BJ (cell line): ENCODE measurements at regions not wholly inside any gene's neighbourhood (a gene's known extent, or its start where the extent isn't known, plus 50 kb on each side); places are given as distances from the start of the nearest gene placed in this dataset.

Experiments used
- CTCF ChIA-PET: fragments of 350-600 bp; formaldehyde crosslinking; extraction: SDS; loops from one replicate; lab custom pipeline; 2021; ENCODE audit warnings: antibody characterized with exemption, inconsistent platforms; lab: Yijun Ruan, JAX
- POLR2A ChIA-PET: fragments of 300-600 bp; sonication (Branson Sonifier 250); formaldehyde crosslinking; extraction: SDS; loops from one replicate; lab custom pipeline; 2021; ENCODE audit warnings: antibody characterized with exemption; lab: Charles Lee
- DNase-seq: peaks from one replicate; pipeline ENCODE4 v3.0.0-alpha.2; 2011; ENCODE audit warnings: low read depth
- H3K27me3 ChIP-seq: 2 replicates; pipeline ENCODE4 v1.6.0; 2011; ENCODE audit warnings: low read length; ENCODE audit not compliant: control insufficient read depth, insufficient read depth
- H3K36me3 ChIP-seq: 2 replicates; pipeline ENCODE4 v1.5.1; 2011; ENCODE audit warnings: low read length; ENCODE audit not compliant: control insufficient read depth, insufficient read depth
- H3K4me3 ChIP-seq: 2 replicates; pipeline ENCODE4 v1.5.1; 2011; ENCODE audit warnings: low read depth, mild to moderate bottlenecking, control low read depth, low read length
- TF ChIP-seq, protein P1 (sequence below): IDR thresholded peaks from 2 replicates; pipeline ENCODE4 v1.5.1; 2011; ENCODE audit warnings: low read depth, mild to moderate bottlenecking, control low read depth, inconsistent platforms, low read length, moderate library complexity; ENCODE audit not compliant: insufficient read depth

DNA sequence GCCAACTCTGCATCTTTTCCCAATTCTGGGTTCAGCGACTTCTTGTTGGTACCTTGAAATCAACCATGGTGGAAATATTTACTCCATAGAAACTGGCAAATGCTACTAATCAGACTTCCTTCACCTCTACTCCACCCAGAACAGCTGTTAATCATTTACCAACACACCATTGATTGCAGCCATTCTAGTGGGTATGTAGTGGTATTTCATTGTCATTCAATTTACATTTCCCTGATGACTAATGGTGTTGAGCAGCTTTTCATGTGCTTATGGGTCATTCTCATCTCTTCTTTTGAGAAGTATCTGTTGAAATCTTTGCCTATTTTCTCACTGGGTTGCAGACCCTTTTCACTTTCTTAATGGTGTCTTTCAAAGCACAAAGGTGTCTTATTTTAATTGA, 122.4 kb upstream of the MSX2 start:
- H3K36me3 ChIP-seq: no peaks in the 10 kb centered on the region
- POLR2A ChIA-PET: no interaction called here
- TF ChIP-seq, protein P1, sequence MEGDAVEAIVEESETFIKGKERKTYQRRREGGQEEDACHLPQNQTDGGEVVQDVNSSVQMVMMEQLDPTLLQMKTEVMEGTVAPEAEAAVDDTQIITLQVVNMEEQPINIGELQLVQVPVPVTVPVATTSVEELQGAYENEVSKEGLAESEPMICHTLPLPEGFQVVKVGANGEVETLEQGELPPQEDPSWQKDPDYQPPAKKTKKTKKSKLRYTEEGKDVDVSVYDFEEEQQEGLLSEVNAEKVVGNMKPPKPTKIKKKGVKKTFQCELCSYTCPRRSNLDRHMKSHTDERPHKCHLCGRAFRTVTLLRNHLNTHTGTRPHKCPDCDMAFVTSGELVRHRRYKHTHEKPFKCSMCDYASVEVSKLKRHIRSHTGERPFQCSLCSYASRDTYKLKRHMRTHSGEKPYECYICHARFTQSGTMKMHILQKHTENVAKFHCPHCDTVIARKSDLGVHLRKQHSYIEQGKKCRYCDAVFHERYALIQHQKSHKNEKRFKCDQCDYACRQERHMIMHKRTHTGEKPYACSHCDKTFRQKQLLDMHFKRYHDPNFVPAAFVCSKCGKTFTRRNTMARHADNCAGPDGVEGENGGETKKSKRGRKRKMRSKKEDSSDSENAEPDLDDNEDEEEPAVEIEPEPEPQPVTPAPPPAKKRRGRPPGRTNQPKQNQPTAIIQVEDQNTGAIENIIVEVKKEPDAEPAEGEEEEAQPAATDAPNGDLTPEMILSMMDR: no peak
- no peaks in the 10 kb centered on the region for H3K27me3 ChIP-seq
- H3K4me3 ChIP-seq: no peak overlapping the region
- CTCF ChIA-PET: no interaction called here
- no peak for DNase-seq

DNA sequence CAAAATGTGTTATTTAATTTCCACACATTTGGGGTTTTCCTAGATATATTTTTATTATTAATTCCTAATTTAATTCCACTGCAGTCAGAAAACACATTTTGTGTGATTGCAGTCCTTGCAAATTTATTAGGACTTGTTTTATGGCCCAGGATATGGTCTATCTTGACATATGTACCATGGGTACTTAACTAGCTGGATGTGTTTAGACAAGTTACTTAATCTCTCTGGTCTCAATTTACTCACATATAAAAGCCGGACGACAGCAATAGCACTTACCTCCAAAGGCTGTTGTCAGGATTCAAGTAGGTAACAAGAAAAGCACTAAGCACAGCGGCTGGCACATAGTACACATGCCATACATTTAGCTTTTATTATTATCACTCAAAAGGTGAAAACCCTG, 118.2 kb upstream of the MSX2 start:
- H3K4me3 ChIP-seq: no peak overlapping the region
- TF ChIP-seq, protein P1: no peak
- no peaks in the 10 kb centered on the region for H3K27me3 ChIP-seq
- POLR2A ChIA-PET: interaction anchor here (0.6 kb wide), 1 partner anchor 86 kb away, joined by 9 read pairs; no protein-coding TSS in a partner anchor
- DNase-seq: no peak
- H3K36me3 ChIP-seq: no peaks in the 10 kb centered on the region
- CTCF ChIA-PET: no interaction called here

DNA sequence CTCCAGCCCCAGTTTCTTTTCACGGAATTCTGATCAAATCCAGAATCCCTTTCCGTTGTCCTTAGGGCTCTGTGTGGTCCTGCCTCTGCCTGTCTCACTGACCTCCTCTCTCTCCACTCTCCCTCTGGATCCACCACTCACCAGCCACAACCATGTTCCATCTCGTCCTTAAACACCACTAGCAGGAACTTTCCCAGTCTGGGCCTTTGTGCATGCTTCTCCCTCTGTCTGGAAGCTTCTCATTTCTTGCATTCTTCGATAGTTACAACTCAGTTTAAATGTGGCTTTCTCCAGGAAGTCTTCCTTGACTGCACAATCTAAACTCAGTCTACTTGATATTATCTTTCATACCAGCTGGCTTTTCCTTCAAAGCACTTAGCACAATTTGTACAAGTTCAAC, 117.7 kb upstream of the MSX2 start:
- Histone ChIP-seq H3K4me3 (no peak overlapping the region), H3K27me3 (no peaks in the 10 kb centered on the region), H3K36me3 (no peaks in the 10 kb centered on the region)
- ChIA-PET POLR2A (no interaction called here), CTCF (interaction anchor here (1.1 kb wide), 1 partner anchor 10 kb away, joined by 3 read pairs; no protein-coding TSS in a partner anchor)
- TF ChIP-seq, protein P1: no peak
- DNase-seq: no peak

DNA sequence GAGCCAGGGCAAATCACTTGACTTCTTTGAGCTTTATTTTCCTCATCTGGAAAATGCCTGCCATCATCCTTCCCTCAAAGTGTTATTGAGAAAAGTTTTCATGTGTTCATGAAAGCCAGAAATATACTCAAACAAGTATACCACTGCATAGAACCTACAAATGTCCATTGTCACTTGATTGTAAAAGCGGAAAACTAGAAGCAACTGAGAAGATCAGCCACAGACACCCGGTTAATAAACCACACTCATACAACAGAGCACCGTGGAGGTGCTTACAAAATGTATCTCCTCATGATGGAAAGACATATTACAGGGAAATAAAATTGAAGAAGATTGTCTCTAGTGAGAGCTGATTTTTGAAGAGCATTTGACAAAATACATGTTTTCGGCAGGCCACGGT, 117.2 kb upstream of the MSX2 start:
- Histone ChIP-seq H3K36me3 (no peaks in the 10 kb centered on the region), H3K27me3 (no peaks in the 10 kb centered on the region), H3K4me3 (no peak overlapping the region)
- TF ChIP-seq, protein P1: no peak
- POLR2A ChIA-PET: no interaction called here
- CTCF ChIA-PET: interaction anchor here (1.1 kb wide), 1 partner anchor 11 kb away, joined by 3 read pairs; no protein-coding TSS in a partner anchor
- no peak for DNase-seq

DNA sequence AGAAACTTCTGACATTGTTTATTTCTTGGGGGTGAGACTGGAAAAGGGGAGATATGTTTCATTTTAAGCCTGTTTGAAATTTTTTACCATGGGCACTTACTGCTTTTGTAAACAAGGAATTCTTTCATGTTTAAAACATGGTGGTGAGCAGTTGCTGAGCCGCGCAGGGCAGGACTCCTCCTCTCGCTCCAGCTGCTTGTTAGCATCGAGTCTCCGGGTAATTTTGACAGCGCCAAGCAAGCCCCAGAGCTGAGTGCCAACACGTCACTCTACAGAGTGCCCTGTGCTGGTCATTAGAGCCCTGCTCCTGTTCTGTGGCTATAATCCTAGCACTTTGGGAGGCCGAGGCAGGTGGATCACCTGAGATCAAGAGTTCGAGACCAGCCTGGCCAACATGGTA, 116.5 kb upstream of the MSX2 start:
- Histone ChIP-seq H3K27me3 (no peaks in the 10 kb centered on the region), H3K36me3 (no peaks in the 10 kb centered on the region), H3K4me3 (no peak overlapping the region)
- no peak for DNase-seq
- CTCF ChIA-PET: no interaction called here
- POLR2A ChIA-PET: no interaction called here
- TF ChIP-seq, protein P1: no peak
